T follicular helper cell (primary cell): ENCODE measurements at regions not wholly inside any gene's neighbourhood (a gene's known extent, or its start where the extent isn't known, plus 50 kb on each side); places are given as distances from the start of the nearest gene placed in this dataset.

ENCODE experiments used
- DNase-seq: peaks from one replicate; pipeline ENCODE4 v3.0.0-alpha.2; 2020; ENCODE audit warnings: low read depth

DNA sequence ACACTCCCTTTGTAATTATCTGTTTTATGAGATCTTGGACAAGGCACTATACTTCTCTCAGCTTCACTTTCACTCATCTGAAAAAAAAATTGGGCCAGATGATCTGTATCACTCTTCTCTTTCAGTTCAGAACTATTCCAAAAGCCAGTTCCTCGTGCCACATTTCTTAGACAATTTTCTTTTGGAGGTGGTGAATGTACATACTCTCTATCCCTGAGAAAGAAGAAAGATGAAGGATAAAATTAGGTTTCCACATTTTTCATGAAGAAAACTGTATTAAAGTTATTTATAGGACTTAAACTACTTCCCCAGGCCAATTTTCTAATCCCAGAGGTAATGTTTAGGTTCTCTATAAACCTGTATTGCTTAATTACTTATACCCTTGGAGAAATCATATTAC is 171.6 kb downstream of the SLC6A15 start:
- no peak for DNase-seq

DNA sequence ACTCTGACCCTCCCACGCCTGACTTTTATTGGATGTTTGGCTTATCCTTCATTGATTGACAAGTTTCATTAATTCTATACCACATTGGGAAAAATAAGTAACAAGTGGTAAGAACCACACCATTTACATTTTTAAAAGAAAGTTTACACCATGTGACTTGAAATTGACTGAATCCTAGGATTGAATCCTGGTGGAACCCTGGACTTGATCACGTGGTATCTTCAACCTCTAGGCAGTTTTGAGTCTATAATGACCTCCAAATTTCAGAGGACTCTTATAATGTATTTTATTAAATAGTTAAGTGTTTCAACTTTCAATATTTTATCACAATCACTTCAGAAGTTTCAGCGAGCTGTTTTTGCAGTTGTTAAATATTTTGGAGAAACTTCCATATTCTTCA is 172.0 kb downstream of the SLC6A15 start:
- no peak for DNase-seq

DNA sequence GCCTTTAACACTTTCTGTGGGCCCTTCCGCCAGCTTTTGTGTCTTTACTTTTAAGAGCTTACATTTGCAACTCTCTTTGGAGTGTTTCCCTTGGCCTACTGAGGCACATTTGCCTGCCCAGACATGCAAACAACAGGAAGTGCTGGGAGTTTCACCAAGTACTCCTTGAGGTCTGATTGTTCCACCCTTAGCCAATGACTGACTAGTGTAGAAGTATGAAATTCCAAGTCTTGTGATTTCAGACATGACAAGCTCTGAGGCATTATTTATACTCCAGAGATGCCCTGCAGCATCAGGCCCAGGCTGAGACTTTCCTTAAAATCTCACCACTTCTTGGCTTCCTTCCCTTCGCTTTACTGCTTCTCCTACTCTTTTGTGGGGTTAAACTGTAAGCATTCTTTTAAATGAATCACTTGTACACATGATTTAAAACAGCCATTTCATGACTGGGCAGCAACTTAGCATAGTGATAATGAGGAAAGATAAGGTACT is 174.1 kb downstream of the SLC6A15 start:
- no peak for DNase-seq

DNA sequence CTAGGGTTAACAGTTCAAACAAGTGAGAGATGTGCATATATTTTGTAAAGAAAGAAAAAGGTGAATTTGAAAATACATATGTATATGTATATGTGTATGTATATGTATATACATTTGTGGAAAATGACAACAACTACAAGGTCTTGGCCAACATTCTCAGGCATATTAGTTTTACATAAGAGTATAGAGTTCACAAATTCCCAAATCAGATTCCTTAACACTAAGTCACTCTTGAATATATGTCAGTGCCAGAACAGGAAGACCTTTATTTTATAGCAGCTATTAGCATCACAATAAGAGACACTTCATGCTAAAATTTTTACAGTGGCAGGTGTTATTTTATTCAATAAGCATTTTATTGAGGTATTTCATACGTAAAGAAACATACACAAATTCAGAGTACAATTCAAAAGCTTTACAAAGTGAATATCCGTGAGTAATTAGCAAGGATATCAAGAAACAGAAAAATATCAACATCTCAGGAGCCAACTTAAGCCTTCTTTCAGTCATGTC is 179.7 kb downstream of the SLC6A15 start:
- no peak for DNase-seq

DNA sequence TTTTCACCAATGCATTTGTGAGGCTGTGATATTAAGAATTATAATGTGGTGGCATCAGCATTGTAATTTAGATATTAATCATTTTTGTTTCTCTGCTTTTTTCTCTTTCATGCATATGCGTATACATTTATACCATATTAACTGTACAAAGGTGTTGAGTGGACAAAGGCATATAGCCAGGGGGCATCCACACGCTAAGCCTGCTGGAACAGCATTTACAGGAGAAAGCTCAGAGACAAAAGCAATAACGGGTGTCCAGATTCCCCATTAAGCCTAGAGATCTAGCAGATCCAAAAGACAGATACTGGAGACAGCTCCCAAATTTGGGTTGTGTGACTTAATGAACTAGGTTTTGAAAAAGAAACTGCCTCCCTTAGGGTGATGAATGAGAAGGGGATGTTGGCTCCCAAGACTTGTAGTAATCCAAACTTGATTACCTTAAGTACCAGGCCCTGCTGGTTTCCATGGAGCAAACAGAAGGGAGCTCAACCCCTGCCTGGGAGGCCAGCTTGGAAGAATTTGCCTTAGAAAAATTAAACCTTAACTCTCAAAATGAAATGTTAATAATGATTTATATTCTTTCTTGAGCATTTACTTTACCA is 181.9 kb downstream of the SLC6A15 start:
- no peak for DNase-seq

DNA sequence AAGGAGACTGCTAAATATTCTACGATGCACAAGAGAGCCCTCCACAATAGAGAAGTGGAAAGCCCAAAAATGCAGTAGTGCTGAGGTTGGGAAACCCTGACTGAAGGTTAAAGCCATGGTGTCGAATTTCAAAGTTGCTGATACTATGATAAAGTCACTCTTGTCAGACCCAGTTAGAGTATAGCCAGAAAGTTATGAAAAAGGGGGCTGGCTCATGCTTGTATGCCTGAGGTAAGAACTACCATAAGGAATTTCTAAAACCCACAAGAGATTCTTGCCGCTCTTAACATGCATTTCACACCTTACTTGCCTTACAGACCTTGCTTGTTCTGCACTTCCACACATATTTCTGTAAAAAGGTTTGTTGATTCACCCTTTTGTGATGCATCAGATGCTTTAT is 184.6 kb downstream of the SLC6A15 start:
- DNase-seq = no peak

DNA sequence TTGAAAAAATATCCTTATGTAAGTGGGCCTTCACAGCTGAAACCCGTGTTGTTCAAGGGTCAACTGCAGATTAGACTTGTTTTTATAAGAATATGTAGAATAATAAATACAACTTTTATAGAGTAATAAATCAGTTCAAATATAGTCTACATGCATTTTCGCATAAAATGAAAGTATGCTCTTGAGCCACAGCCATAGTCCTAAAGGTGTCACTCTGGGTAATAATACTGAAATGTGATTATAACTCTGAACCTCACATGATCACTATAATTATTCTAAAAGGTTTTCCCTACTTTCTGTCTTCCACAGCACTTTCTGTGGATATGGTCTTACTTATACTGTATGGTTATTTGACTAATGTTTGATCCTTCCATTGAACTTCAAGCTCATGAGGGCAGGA is 185.8 kb downstream of the SLC6A15 start:
- DNase-seq = no peak

- no peak for DNase-seq
Measured at GRCh38 chr12:84723988-84724387, 188.6 kb downstream of the SLC6A15 start.

GRCh38 chr12:84719997-84720396 is 192.6 kb downstream of the SLC6A15 start:
- DNase-seq = no peak

GRCh38 chr12:84718906-84719305 is 193.7 kb downstream of the SLC6A15 start:
- no peak for DNase-seq

DNA sequence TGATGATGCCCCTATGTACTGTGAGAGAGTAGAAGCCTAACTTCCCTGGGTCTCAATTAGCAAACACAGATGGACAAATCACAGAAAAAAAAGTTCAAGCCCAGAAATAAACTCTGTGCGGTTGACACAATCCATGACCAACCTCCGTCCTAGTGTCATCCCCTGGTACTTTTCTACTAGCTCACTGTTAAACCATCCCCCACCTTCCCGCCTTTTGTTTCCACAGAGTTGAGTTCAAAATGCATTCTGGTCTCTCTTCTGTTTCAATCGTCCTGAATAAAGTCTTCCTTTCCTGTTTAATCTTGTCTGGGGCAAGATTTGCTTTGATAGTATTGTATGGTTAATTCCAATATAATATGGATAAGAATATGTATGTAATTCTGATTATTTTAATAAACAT is 199.9 kb downstream of the SLC6A15 start:
- DNase-seq = no peak

DNA sequence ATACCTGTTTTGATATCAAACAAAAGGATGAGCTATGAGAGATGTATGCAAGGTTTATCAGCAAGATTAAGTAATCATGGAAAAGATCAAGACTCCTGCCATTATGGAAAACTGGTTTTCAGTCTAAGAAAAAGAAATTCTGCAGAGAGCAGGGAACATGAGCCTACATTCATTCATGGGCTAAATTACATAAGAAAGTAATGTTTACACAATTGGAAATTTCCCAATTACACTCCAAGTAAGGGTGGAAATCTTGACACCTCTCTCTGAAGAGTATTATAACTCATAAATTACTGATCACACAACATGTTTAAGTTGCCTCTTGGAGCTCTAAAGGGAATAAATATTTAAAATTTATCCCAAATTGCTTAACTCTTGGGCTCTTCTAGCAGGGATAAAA is 206.2 kb downstream of the SLC6A15 start:
- no peak for DNase-seq

DNA sequence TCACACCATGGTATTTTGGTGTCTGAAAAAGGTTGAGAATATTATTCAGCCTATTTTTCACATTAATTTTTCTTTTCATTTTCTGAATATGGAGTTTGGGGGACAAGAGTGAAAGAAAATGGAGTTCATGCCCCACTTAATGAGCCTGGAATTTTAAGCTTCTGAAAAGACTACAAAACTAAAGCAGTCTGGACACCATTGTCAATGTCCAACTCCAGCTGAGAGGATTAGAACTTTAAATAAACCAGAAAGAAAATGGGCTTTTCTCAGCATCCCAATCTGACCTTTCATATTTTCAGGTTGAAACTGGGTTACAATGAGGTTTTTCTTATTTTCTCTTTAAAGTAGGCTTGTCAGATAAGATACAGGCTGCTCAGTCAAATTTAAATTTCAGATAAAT is 207.7 kb downstream of the SLC6A15 start:
- DNase-seq = no peak

GRCh38 chr12:84702001-84702400 is 210.6 kb downstream of the SLC6A15 start:
- DNase-seq = no peak

- DNase-seq = no peak
Measured at GRCh38 chr12:84701041-84701440, 211.6 kb downstream of the SLC6A15 start.

GRCh38 chr12:84698576-84699333 is 213.8 kb downstream of the SLC6A15 start:
- no peak for DNase-seq

GRCh38 chr12:84696908-84697540 is 215.6 kb downstream of the SLC6A15 start:
- DNase-seq = no peak

- no peak for DNase-seq
Measured at GRCh38 chr12:84696281-84696680, 216.3 kb downstream of the SLC6A15 start.

DNA sequence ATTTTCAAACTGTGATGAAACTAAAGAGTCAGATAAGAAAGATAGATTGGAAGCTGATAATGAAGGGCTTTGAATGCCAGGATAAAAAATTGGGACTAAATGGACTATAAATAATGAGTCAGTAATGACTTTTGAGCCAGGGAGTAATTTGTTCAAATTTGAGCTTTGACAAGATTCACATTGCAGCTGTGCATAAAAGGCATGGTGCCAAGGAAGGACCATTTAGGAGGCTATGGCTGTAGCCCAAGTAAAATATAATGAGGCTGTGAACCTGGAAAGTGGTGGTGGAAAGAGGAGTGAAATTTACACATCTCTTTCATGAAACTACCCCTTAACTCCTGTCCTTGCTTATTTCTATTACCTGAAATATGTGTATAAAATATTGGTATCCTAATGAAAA is 218.5 kb downstream of the SLC6A15 start:
- DNase-seq = no peak

GRCh38 chr12:84692071-84692470 is 220.5 kb downstream of the SLC6A15 start:
- no peak for DNase-seq

GRCh38 chr12:84691266-84691665 is 221.3 kb downstream of the SLC6A15 start:
- DNase-seq = no peak

DNA sequence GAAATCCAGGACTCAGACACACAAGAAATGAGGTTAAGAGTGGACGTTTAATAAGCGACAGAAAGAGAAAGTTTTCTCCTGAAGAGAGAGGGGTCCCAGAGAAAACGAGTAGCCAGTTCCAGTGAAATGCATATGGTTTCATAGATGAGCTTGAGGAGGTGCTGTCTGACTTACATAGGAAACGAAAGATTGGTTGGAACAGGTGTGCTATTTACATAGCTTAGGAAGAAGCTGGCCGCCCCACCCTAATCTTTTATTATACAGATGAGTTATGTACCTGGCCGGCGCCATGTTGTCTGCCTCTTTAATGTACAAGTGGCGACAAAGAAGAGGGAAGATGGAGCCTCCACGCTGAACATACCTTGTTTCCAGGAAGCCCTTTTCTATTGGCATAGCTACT is 223.0 kb downstream of the SLC6A15 start:
- DNase-seq = no peak

GRCh38 chr12:84685379-84685778 is 227.2 kb downstream of the SLC6A15 start:
- DNase-seq = no peak
